ENCODE measurements at regions not wholly inside any gene's neighbourhood (a gene's known extent, or its start where the extent isn't known, plus 50 kb on each side); places are given as distances from the start of the nearest gene placed in this dataset.

DNA sequence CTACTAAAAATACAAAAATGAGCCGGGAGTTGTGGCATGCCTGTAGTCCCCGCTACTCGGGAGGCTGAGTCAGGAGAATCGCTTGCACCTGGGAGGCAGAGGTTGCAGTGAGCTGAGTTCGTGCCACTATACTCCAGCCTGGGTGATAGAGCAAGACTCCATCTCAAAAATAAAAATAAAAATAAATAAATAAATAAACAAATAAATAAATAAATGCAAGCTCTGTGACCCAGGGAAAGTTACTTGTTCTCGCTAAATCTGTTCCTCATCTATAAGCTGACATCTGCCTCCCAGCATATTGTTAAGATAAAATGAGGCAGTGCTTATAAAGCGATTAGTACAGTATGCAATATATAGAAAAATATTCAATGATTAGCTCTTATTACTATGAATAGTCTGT, 56.4 kb upstream of the STK38L start:
- H3K27me3 Mint-ChIP-seq = no peaks in the 10 kb centered on the region
- H3K9me3 Mint-ChIP-seq = no peaks in the 10 kb centered on the region
- no peak overlapping the region for H3K4me3 Mint-ChIP-seq
- DNase-seq (no peak), ATAC-seq (replicated peaks) (no peak)
- peaks cover 14 to 25% of the 10 kb centered on the region in 2 donors for H3K4me1 Mint-ChIP-seq
- no peak overlapping the region for H3K27ac Mint-ChIP-seq
- H3K36me3 Mint-ChIP-seq = peaks cover 1 to 3% of the 10 kb centered on the region in 2 donors

- Mint-ChIP-seq H3K4me1 (peaks cover 8 to 20% of the 10 kb centered on the region in 2 donors), H3K9me3 (no peaks in the 10 kb centered on the region), H3K4me3 (no peak overlapping the region), H3K27me3 (no peaks in the 10 kb centered on the region), H3K27ac (no peak overlapping the region), H3K36me3 (peaks cover 0 to 1% of the 10 kb centered on the region in 2 donors)
- DNase-seq (no peak), ATAC-seq (replicated peaks) (no peak)
These were observed 53.3 kb upstream of the STK38L start for GRCh38 chr12:27190761-27191160.

DNA sequence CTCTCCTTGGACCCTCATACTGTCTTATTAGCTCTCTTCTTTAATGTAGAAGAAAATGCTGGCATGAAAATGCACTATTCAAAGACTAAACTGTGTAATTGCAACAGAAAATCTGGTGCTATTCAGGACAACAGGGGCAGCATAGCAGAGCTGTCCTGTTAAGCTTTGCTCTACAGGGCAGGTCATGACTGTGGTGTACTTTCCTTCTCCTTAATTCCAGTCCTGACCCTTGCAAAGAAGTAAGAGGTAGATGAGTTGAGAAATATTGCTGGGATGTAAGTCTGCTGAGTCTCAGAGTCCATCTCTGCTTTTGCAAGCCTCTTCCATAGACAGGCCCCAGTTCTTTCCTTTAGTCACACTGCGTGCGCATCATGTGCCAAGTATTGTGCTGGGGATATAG, 52.6 kb upstream of the STK38L start:
- Mint-ChIP-seq H3K4me3 (no peak overlapping the region), H3K9me3 (no peaks in the 10 kb centered on the region), H3K27ac (no peak overlapping the region), H3K27me3 (no peaks in the 10 kb centered on the region), H3K36me3 (peaks cover 0 to 1% of the 10 kb centered on the region in 2 donors), H3K4me1 (peaks cover 7 to 12% of the 10 kb centered on the region in 2 donors)
- DNase-seq (no peak), ATAC-seq (replicated peaks) (no peak)

DNA sequence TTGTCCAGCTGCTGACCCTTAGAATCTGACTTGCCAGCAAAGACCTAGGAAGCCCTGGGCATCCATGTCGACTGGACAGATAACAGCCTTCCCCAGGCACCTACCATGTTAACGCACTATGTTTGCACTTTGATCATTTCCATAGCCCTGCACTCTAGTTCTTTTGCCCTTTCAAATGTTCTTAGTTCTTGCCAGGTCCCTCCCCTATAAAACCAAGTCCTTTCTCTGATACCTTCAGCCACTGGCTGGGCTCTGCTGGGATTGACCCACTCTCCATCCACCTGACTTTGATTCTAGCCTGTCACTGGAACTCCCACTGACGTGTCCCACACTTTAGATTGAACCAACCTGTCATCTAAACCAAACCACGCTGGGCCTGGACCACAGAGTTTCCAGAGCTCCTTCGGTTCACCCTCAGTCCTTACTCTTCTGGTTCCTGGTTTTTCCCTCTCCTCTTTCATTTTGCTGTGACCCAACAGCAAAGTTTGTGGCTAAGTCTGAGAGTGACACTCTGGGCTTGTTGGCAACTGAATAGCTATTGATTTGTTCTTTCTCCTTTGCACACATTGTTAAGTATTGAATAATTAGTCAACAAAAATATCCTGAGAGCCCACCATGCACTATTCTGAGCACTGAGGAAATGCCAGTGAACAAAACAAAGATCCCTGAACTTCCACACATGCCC, 51.8 kb upstream of the STK38L start:
- Mint-ChIP-seq H3K36me3 (peaks cover 0 to 3% of the 10 kb centered on the region in 2 donors), H3K4me1 (peaks cover 5 to 8% of the 10 kb centered on the region in 2 donors), H3K27me3 (no peaks in the 10 kb centered on the region), H3K9me3 (no peaks in the 10 kb centered on the region), H3K27ac (peak overlapping the region; percentile 52), H3K4me3 (no peak overlapping the region)
- DNase-seq = no peak
- peak in 1 of 2 donors; percentile 10 for ATAC-seq (replicated peaks)

DNA sequence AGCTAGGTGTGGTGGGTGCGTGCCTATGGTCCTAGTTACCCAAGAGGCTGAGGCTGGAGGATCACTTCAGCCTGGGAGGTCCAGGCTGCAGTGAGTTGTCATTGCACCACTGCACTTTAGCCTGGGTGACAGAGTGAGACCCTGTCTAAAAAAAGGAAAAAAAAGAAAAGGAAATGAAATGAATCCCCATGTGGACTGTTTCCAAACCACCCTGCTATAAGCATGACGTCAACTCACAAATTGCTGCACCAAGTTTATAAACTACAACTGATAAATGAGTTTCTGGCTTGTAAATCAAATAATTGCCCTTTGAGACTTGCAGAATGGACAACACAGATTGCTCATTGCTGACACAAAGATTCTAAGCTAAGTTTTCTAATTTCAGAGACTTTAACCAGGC, 51.0 kb upstream of the STK38L start:
- DNase-seq = no peak
- Mint-ChIP-seq H3K4me3 (no peak overlapping the region), H3K27ac (no peak overlapping the region), H3K36me3 (peaks cover 0 to 3% of the 10 kb centered on the region in 2 donors), H3K9me3 (no peaks in the 10 kb centered on the region), H3K27me3 (no peaks in the 10 kb centered on the region), H3K4me1 (peaks cover 5 to 8% of the 10 kb centered on the region in 2 donors)
- peak; percentile 23 to 59 for ATAC-seq (replicated peaks)

DNA sequence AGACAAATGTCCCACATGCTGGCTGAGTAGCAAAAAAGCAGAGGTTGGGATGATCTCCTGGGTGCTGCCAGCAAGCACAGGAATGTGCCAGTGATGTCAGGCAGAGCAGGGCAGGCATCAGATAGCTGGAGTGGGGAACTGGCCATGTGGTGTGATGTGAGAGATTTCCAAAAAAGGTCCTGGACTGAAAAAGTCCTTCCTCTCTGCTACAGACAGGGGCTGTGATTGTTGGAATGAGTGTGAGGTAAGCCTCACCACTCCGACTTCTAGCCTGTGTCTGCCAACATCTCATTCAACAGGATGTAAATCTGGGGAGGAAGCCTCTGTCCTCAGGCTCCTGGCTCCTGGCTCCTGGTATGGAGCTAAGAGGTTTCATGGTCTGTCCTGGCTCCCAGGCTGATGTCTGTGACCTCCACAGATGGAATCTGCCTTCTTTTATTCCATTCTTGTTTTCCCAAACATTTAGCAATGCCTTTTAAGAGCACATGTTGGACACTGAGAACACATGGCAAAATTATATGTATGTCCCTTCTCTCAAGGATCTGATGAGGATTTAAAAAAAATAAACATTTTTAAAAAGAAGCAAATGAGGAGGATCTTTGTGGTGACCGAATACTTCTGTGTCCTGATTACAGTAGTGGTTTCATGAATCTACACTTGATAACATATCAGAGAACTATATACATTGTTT, 50.1 kb upstream of the STK38L start:
- no peak overlapping the region for H3K4me3 Mint-ChIP-seq
- H3K9me3 Mint-ChIP-seq = no peaks in the 10 kb centered on the region
- peaks cover 6 to 10% of the 10 kb centered on the region in 2 donors for H3K4me1 Mint-ChIP-seq
- H3K36me3 Mint-ChIP-seq = peaks cover 0 to 2% of the 10 kb centered on the region in 2 donors
- no peak for DNase-seq
- no peak overlapping the region for H3K27ac Mint-ChIP-seq
- H3K27me3 Mint-ChIP-seq = no peaks in the 10 kb centered on the region
- ATAC-seq (replicated peaks) = no peak

All from stimulated activated naive B cell treated with anti-CD40 and anti-IgM and Interleukin-4, amounts not matched to agents 10 μg/mL and 1 μg/mL and 100 μg/mL, for 72 hours (primary cell).